Naive B cell (primary cell): ENCODE measurements at regions not wholly inside any gene's neighbourhood (a gene's known extent, or its start where the extent isn't known, plus 50 kb on each side); places are given as distances from the start of the nearest gene placed in this dataset.

ENCODE experiments used
- ATAC-seq, 2 donors: fragments of 150-1000 bp; cut with Tn5 transposase; 2 replicates each; pipeline ENCODE4 v1.10.0; 2021; ENCODE audit warnings: low read depth in 2 of 2, mild to moderate bottlenecking in 2 of 2, moderate library complexity in 2 of 2
- DNase-seq: peaks from one replicate; pipeline ENCODE4 v3.0.0; 2022
- H3K27ac Mint-ChIP-seq, 6 donors: one replicate each; pipeline ENCODE4 v1.8.0; 2020 to 2022; ENCODE audit warnings: mild to moderate bottlenecking in 6 of 6, mixed read lengths in 6 of 6, moderate library complexity in 5 of 6, inconsistent platforms in 2 of 6
- H3K27me3 Mint-ChIP-seq, 3 donors: one replicate each; pipeline ENCODE4 v1.8.0; 2021 to 2022; ENCODE audit warnings: mixed read lengths in 3 of 3, mild to moderate bottlenecking in 1 of 3
- H3K36me3 Mint-ChIP-seq, 2 donors: one replicate each; pipeline ENCODE4 v1.8.0; 2020 to 2022; ENCODE audit warnings: mixed read lengths in 2 of 2, inconsistent platforms in 1 of 2, mild to moderate bottlenecking in 1 of 2
- H3K4me1 Mint-ChIP-seq, 3 donors: one replicate each; pipeline ENCODE4 v1.8.0; 2020 to 2022; ENCODE audit warnings: mixed read lengths in 3 of 3, inconsistent platforms in 1 of 3, mild to moderate bottlenecking in 1 of 3, moderate library complexity in 1 of 3
- H3K4me3 Mint-ChIP-seq, 8 donors: one replicate each; pipeline ENCODE4 v1.8.0; 2020 to 2022; ENCODE audit warnings: mild to moderate bottlenecking in 8 of 8, mixed read lengths in 8 of 8, moderate library complexity in 8 of 8, inconsistent platforms in 2 of 8
- H3K9me3 Mint-ChIP-seq, 7 donors: one replicate each; pipeline ENCODE4 v1.8.0; 2020 to 2022; ENCODE audit warnings: mixed read lengths in 7 of 7, mild to moderate bottlenecking in 5 of 7, inconsistent platforms in 2 of 7, moderate library complexity in 1 of 7

- H3K4me1 Mint-ChIP-seq, result peaks cover 5 to 18% (median 7%) of the 10 kb centered on the region in 3 donors
- DNase-seq, result no peak
- no peak overlapping the region for H3K27ac Mint-ChIP-seq
- no peak for ATAC-seq
- H3K27me3 Mint-ChIP-seq, result peaks cover 24 to 35% (median 31%) of the 10 kb centered on the region in 3 donors
- no peaks in the 10 kb centered on the region for H3K36me3 Mint-ChIP-seq
- H3K4me3 Mint-ChIP-seq, result peak overlapping the region in 1 of 8 donors; percentile 69
- no peaks in the 10 kb centered on the region for H3K9me3 Mint-ChIP-seq
Observed at GRCh38 chr22:48449466-48450187, 1378.0 kb downstream of the BRD1 start.

- peaks cover 17 to 27% (median 24%) of the 10 kb centered on the region in 3 donors for H3K27me3 Mint-ChIP-seq
- peaks cover 11 to 26% (median 15%) of the 10 kb centered on the region in 3 donors for H3K4me1 Mint-ChIP-seq
- DNase-seq (no peak), ATAC-seq (no peak)
- no peak overlapping the region for H3K4me3 Mint-ChIP-seq
- no peak overlapping the region for H3K27ac Mint-ChIP-seq
- H3K9me3 Mint-ChIP-seq, result no peaks in the 10 kb centered on the region
- H3K36me3 Mint-ChIP-seq, result no peaks in the 10 kb centered on the region
Observed at GRCh38 chr22:48448821-48449220, 1378.9 kb downstream of the BRD1 start.

GRCh38 chr22:48445113-48445827 lies 1382.4 kb downstream of the BRD1 start:
- Mint-ChIP-seq H3K27ac (peak overlapping the region in 1 of 6 donors; percentile 3), H3K36me3 (no peaks in the 10 kb centered on the region), H3K4me1 (peaks cover 14 to 31% (median 15%) of the 10 kb centered on the region in 3 donors), H3K4me3 (peak overlapping the region in 2 of 8 donors; percentile 4 to 15), H3K27me3 (peaks cover 16 to 30% (median 28%) of the 10 kb centered on the region in 3 donors), H3K9me3 (no peaks in the 10 kb centered on the region)
- no peak for DNase-seq
- no peak for ATAC-seq

- Mint-ChIP-seq H3K27ac (peak overlapping the region in 1 of 6 donors; percentile 26), H3K4me3 (peak overlapping the region in 6 of 8 donors; percentile 7 to 69 (median 54)), H3K27me3 (peaks cover 21 to 34% (median 26%) of the 10 kb centered on the region in 3 donors), H3K9me3 (no peaks in the 10 kb centered on the region), H3K36me3 (no peaks in the 10 kb centered on the region), H3K4me1 (peaks cover 10 to 27% (median 10%) of the 10 kb centered on the region in 3 donors)
- peak; percentile 87 to 93 for ATAC-seq
- DNase-seq, result peak; percentile 48
Observed at GRCh38 chr22:48444320-48445112, 1383.2 kb downstream of the BRD1 start.

- H3K4me3 Mint-ChIP-seq, result peak overlapping the region in 1 of 8 donors; percentile 66
- H3K27ac Mint-ChIP-seq, result no peak overlapping the region
- no peaks in the 10 kb centered on the region for H3K9me3 Mint-ChIP-seq
- ATAC-seq, result no peak
- DNase-seq, result no peak
- H3K36me3 Mint-ChIP-seq, result no peaks in the 10 kb centered on the region
- peaks cover 10 to 27% (median 10%) of the 10 kb centered on the region in 3 donors for H3K4me1 Mint-ChIP-seq
- peaks cover 29 to 41% (median 34%) of the 10 kb centered on the region in 3 donors for H3K27me3 Mint-ChIP-seq
Observed at GRCh38 chr22:48443680-48444079, 1384.0 kb downstream of the BRD1 start.

GRCh38 chr22:48442663-48443062 lies 1385.0 kb downstream of the BRD1 start:
- Mint-ChIP-seq H3K36me3 (no peaks in the 10 kb centered on the region), H3K4me1 (peaks cover 10 to 27% (median 10%) of the 10 kb centered on the region in 3 donors), H3K9me3 (no peaks in the 10 kb centered on the region), H3K27ac (no peak overlapping the region), H3K27me3 (peaks cover 40 to 49% (median 45%) of the 10 kb centered on the region in 3 donors), H3K4me3 (no peak overlapping the region)
- ATAC-seq, result no peak
- DNase-seq, result no peak

GRCh38 chr22:48441553-48441850 lies 1386.2 kb downstream of the BRD1 start:
- H3K9me3 Mint-ChIP-seq, result peaks cover 0 to 1% (median 0%) of the 10 kb centered on the region in 7 donors
- H3K27me3 Mint-ChIP-seq, result peaks cover 51 to 53% (median 52%) of the 10 kb centered on the region in 3 donors
- H3K4me3 Mint-ChIP-seq, result no peak overlapping the region
- no peaks in the 10 kb centered on the region for H3K36me3 Mint-ChIP-seq
- no peak overlapping the region for H3K27ac Mint-ChIP-seq
- ATAC-seq, result no peak
- DNase-seq, result no peak
- H3K4me1 Mint-ChIP-seq, result peaks cover 10 to 27% (median 10%) of the 10 kb centered on the region in 3 donors

GRCh38 chr22:48440673-48441552 lies 1386.8 kb downstream of the BRD1 start:
- Mint-ChIP-seq H3K4me1 (peaks cover 10 to 27% (median 10%) of the 10 kb centered on the region in 3 donors), H3K4me3 (no peak overlapping the region), H3K9me3 (peaks cover 0 to 1% (median 0%) of the 10 kb centered on the region in 7 donors), H3K27ac (no peak overlapping the region), H3K27me3 (peaks cover 55 to 57% (median 56%) of the 10 kb centered on the region in 3 donors), H3K36me3 (no peaks in the 10 kb centered on the region)
- ATAC-seq (no peak), DNase-seq (no peak)

GRCh38 chr22:48440176-48440575 lies 1387.5 kb downstream of the BRD1 start:
- Mint-ChIP-seq H3K9me3 (peaks cover 0 to 1% (median 0%) of the 10 kb centered on the region in 7 donors), H3K36me3 (no peaks in the 10 kb centered on the region), H3K4me1 (peaks cover 10 to 20% (median 10%) of the 10 kb centered on the region in 3 donors), H3K27me3 (peaks cover 57 to 64% (median 63%) of the 10 kb centered on the region in 3 donors), H3K4me3 (no peak overlapping the region), H3K27ac (no peak overlapping the region)
- DNase-seq, result no peak
- ATAC-seq, result no peak

GRCh38 chr22:48439560-48440135 lies 1388.0 kb downstream of the BRD1 start:
- DNase-seq, result no peak
- H3K27ac Mint-ChIP-seq, result no peak overlapping the region

GRCh38 chr22:48438800-48439559 lies 1388.7 kb downstream of the BRD1 start:
- DNase-seq (no peak), ATAC-seq (no peak)
- Mint-ChIP-seq H3K27me3 (peaks cover 57 to 68% (median 68%) of the 10 kb centered on the region in 3 donors), H3K4me1 (peaks cover 2 to 8% (median 4%) of the 10 kb centered on the region in 3 donors), H3K9me3 (peaks cover 0 to 1% (median 0%) of the 10 kb centered on the region in 7 donors), H3K4me3 (no peak overlapping the region), H3K36me3 (no peaks in the 10 kb centered on the region), H3K27ac (no peak overlapping the region)

More at GRCh38 chr22:48439560-48440135, 1388.0 kb downstream of the BRD1 start:
- H3K4me1 Mint-ChIP-seq, result peaks cover 9 to 15% (median 10%) of the 10 kb centered on the region in 3 donors
- ATAC-seq, result no peak
- H3K36me3 Mint-ChIP-seq, result no peaks in the 10 kb centered on the region
- peaks cover 0 to 1% (median 0%) of the 10 kb centered on the region in 7 donors for H3K9me3 Mint-ChIP-seq
- no peak overlapping the region for H3K4me3 Mint-ChIP-seq
- H3K27me3 Mint-ChIP-seq, result peaks cover 54 to 64% (median 64%) of the 10 kb centered on the region in 3 donors
